ENCODE measurements at regions not wholly inside any gene's neighbourhood (a gene's known extent, or its start where the extent isn't known, plus 50 kb on each side); places are given as distances from the start of the nearest gene placed in this dataset.

DNA sequence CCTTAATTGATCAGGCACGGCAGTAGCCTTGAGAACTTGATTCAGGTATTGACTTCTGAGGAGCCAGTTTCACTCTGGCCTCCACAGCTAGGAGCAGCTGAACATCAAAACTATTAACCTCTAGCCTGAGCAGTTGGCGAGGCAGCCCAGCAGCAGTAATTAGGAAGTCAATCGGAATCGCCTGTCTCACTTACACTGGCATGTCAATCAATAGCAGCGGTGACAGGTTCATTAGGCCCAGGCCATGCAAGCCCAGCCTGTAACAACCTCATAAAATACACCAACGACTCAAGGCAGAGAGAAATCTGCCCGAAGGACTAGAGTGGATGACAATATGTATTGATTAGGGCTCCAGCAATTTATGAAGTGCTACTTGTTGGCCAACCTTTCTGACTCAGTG is 255.4 kb upstream of the SKOR2 start:
- no peaks in the 10 kb centered on the region for H3K27me3 ChIP-seq (ENCODE audit: control insufficient read depth in 2 of 2, insufficient read depth in 2 of 2, low read length in 2 of 2)
- Mint-ChIP-seq H3K27me3 (ENCODE audit: low read depth in 3 of 3) (peaks cover 0 to 2% (median 2%) of the 10 kb centered on the region in 3 donors), H3K4me3 (no peak overlapping the region), H3K4me1 (no peaks in the 10 kb centered on the region), H3K27ac (no peak overlapping the region), H3K36me3 (no peaks in the 10 kb centered on the region), H3K9me3 (peaks cover 0 to 10% (median 5%) of the 10 kb centered on the region in 7 donors)
- no peaks in the 10 kb centered on the region for H4K20me1 ChIP-seq (ENCODE audit: insufficient read depth, low read length)
- no peak overlapping the region for H3K27ac ChIP-seq (ENCODE audit: low read depth in 1 of 2, low read length in 2 of 2)
- H3K36me3 ChIP-seq (replicated peaks in 1 of 2; ENCODE audit: control insufficient read depth in 1 of 2, insufficient read depth in 2 of 2, low read length in 2 of 2) = no peaks in the 10 kb centered on the region
- intact Hi-C loops (cut with micrococcal nuclease) = no loop called here
- H3K79me2 ChIP-seq (ENCODE audit: insufficient read depth, low read length) = no peaks in the 10 kb centered on the region
- no peaks in the 10 kb centered on the region for H3K4me1 ChIP-seq (ENCODE audit: control insufficient read depth in 1 of 2, insufficient read depth in 2 of 2, low read length in 2 of 2)
- TF ChIP-seq, protein P1, sequence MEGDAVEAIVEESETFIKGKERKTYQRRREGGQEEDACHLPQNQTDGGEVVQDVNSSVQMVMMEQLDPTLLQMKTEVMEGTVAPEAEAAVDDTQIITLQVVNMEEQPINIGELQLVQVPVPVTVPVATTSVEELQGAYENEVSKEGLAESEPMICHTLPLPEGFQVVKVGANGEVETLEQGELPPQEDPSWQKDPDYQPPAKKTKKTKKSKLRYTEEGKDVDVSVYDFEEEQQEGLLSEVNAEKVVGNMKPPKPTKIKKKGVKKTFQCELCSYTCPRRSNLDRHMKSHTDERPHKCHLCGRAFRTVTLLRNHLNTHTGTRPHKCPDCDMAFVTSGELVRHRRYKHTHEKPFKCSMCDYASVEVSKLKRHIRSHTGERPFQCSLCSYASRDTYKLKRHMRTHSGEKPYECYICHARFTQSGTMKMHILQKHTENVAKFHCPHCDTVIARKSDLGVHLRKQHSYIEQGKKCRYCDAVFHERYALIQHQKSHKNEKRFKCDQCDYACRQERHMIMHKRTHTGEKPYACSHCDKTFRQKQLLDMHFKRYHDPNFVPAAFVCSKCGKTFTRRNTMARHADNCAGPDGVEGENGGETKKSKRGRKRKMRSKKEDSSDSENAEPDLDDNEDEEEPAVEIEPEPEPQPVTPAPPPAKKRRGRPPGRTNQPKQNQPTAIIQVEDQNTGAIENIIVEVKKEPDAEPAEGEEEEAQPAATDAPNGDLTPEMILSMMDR (IDR thresholded peaks at IDR 0.05) = no peak
- WGBS (ENCODE audit: insufficient coverage) = 91% methylated on average over 4 of the region's 7 CpGs
- no peaks in the 10 kb centered on the region for H3K9me3 ChIP-seq (replicated peaks in 1 of 2; ENCODE audit: control insufficient read depth in 1 of 2, insufficient read depth in 1 of 2, low read length in 2 of 2)
- no peak for DNase-seq
- H3K4me2 ChIP-seq (replicated peaks; ENCODE audit: extremely low read depth, low read length, poor library complexity, severe bottlenecking) = no peak overlapping the region
- no peak overlapping the region for H2AFZ ChIP-seq (ENCODE audit: insufficient read depth, low read depth, low read length, poor library complexity, severe bottlenecking)
- no peak overlapping the region for H3K4me3 ChIP-seq (replicated peaks in 1 of 3; ENCODE audit: low read depth in 2 of 3, low read length in 3 of 3)
- H3K9ac ChIP-seq (ENCODE audit: insufficient read depth, low read length, poor library complexity, severe bottlenecking) = no peak overlapping the region

DNA sequence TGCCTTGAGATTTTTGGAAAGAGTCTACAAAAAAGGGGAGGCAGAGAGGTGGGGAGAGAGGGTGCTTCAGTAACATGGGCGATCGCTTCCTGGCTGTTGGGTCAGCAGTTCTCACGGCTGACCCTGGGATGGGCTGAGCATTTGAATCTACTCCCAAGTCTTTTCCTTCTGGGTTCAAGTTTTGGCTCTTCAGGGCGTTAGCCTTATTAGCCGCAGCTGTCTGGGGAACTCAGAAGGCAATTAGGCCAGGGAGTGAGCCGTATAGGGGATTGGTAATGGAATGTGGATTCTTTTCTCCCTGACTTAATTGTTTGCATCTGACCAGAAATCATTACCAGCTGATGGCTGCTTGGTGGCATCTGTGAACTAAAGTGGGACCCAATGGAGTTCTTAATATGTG is 250.5 kb upstream of the SKOR2 start:
- TF ChIP-seq, protein P1 (IDR thresholded peaks at IDR 0.05) = no peak
- intact Hi-C loops (cut with micrococcal nuclease) = no loop called here
- H3K4me1 ChIP-seq (ENCODE audit: control insufficient read depth in 1 of 2, insufficient read depth in 2 of 2, low read length in 2 of 2) = no peaks in the 10 kb centered on the region
- no peaks in the 10 kb centered on the region for H3K79me2 ChIP-seq (ENCODE audit: insufficient read depth, low read length)
- H3K27me3 Mint-ChIP-seq (ENCODE audit: low read depth in 3 of 3) = no peaks in the 10 kb centered on the region
- H2AFZ ChIP-seq (ENCODE audit: insufficient read depth, low read depth, low read length, poor library complexity, severe bottlenecking) = no peak overlapping the region
- no peaks in the 10 kb centered on the region for H3K36me3 Mint-ChIP-seq
- no peak for DNase-seq
- no peak overlapping the region for H3K4me2 ChIP-seq (replicated peaks; ENCODE audit: extremely low read depth, low read length, poor library complexity, severe bottlenecking)
- no peak overlapping the region for H3K27ac Mint-ChIP-seq
- no peaks in the 10 kb centered on the region for H3K9me3 ChIP-seq (replicated peaks in 1 of 2; ENCODE audit: control insufficient read depth in 1 of 2, insufficient read depth in 1 of 2, low read length in 2 of 2)
- 100% methylated on average over 2 of the region's 6 CpGs for WGBS (ENCODE audit: insufficient coverage)
- no peak overlapping the region for H3K27ac ChIP-seq (ENCODE audit: low read depth in 1 of 2, low read length in 2 of 2)
- H4K20me1 ChIP-seq (ENCODE audit: insufficient read depth, low read length) = no peaks in the 10 kb centered on the region
- peaks cover 0 to 10% (median 2%) of the 10 kb centered on the region in 7 donors for H3K9me3 Mint-ChIP-seq
- no peak overlapping the region for H3K4me3 Mint-ChIP-seq
- H3K36me3 ChIP-seq (replicated peaks in 1 of 2; ENCODE audit: control insufficient read depth in 1 of 2, insufficient read depth in 2 of 2, low read length in 2 of 2) = no peaks in the 10 kb centered on the region
- no peak overlapping the region for H3K4me3 ChIP-seq (replicated peaks in 1 of 3; ENCODE audit: low read depth in 2 of 3, low read length in 3 of 3)
- no peak overlapping the region for H3K9ac ChIP-seq (ENCODE audit: insufficient read depth, low read length, poor library complexity, severe bottlenecking)
- no peaks in the 10 kb centered on the region for H3K27me3 ChIP-seq (ENCODE audit: control insufficient read depth in 2 of 2, insufficient read depth in 2 of 2, low read length in 2 of 2)
- H3K4me1 Mint-ChIP-seq = no peaks in the 10 kb centered on the region
